HG02884 (cell line): ENCODE measurements at regions not wholly inside any gene's neighbourhood (a gene's known extent, or its start where the extent isn't known, plus 50 kb on each side); places are given as distances from the start of the nearest gene placed in this dataset.

Experiments
- ATAC-seq: cut with Tn5 transposase; IDR thresholded peaks from one replicate; pipeline ENCODE4 v1.9.1; 2021; ENCODE audit warnings: mild to moderate bottlenecking, moderate library complexity; ENCODE audit not compliant: unreplicated experiment

DNA sequence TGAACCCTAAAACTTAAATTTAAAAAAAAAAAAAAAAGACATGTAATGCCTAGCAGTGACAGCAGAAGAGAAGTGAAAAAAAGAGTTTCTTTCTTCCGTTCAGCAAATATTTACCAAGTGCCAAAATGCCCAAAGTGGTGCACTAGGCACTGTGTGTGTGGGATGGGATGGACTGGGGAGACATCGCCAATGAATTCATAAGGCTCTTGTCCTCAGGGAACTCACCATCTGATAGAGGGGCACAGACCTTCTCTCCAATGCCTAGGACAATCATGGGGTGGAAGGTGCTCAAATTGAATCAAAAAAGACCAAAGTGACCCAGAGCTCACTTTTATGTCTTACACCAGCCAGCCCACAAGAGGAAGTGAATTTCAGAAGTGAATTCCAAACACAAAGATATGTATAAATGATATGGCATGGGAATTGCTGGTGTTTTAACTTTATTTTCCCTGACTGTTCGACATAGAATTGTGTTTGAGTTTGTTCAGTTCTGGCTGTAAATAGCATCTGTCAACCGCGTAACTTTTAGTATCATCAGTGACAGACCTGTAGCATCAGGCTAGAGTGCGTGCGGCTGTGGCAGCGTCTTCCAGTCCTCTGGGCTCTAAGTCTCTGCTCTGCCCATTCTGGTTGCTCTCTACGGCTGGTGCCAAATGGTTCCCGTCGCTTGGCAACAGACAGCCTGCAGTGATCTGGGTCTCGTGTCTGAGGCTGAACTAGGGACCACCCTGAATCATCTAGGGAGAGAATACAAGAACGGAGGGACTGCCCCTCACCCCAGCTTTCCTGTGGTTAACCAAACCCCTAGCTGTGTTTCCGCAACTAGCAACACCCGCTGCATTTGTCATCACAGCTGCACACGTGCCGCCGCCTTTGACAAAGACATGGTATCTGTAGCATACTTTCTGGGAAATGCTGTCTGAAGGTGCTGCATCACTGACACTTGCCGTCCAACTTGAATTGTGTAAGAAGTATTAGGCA lies 154.0 kb upstream of the THBS1 start:
- ATAC-seq: peak; percentile 79

DNA sequence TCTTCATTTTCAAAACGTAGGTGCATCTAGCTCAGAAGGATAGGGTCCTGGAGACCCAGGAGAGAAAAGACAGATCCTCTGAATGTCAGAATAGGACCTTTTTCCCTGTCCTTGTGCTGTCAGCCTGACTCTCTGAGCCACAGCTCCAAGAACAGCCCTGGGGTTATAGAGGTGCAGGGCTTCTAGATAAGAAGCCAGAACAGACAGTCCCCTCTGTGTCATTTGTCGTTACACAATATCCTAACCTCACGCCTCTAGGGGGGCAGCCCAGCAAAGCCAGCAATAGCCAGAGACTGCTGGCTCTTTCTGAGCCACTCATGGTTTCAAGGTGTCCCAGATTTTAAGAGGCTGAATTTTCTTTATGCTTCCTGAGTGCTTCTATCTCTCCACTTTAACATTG lies 153.2 kb upstream of the THBS1 start:
- ATAC-seq: no peak

DNA sequence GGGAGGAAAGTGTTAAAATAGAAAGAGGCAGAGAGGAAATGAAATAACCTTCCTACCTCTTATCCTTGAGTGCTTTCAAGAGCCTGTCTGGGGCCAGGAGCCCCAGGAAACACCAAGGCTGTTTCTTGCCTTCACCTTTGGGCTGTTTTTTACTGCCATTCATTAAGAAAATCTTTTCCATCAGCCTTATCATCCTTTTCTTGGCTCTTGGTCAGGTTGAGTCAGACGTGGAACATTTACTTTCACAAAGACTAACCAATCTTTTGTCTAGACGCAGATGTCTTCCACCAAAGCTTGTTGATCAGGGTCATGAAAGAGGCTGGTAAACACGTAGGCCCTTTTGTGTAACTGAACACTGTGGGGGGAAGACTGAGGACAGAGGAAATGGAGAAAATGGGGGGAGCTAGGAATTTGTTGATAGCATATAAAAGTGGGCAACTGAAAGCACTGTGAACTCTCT lies 151.0 kb upstream of the THBS1 start:
- ATAC-seq: peak; percentile 36

DNA sequence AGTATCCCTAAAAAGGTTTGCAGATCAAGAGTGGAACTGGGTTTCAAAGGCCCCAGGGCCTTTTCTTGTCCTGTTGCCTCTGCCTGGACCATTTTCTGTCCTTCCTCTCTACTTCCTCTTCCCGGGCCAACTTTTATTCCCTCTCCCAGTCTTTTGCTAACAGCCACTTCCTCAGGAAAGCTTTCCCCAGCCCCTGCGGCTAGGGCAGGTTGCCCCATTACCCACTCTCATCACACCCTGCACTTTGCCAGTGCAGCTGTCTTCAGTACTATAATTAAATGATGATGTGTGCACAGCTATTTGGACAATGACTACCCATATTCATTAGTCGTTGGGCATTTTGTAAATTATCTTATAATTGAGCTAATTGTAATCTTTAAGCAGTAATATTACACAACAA lies 150.5 kb upstream of the THBS1 start:
- ATAC-seq: no peak

DNA sequence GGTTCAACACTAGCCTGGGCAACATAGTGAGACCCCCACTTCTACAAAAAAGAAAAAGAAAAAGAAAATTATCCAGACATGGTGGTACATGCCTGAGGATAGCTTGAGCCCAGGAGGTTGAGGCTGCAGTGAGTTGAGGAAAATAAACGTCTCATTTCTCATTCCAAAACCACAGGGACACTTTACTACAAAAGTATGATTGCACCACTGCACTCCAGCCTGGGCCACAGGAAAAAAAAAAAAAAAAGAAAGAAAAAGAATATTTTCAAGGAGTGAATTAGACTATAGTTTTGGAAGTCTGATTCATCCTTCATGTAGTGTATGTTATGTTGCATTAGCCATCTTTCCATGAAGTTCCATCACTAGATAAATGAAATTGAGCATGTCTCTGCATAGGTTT lies 149.5 kb upstream of the THBS1 start:
- ATAC-seq: no peak

DNA sequence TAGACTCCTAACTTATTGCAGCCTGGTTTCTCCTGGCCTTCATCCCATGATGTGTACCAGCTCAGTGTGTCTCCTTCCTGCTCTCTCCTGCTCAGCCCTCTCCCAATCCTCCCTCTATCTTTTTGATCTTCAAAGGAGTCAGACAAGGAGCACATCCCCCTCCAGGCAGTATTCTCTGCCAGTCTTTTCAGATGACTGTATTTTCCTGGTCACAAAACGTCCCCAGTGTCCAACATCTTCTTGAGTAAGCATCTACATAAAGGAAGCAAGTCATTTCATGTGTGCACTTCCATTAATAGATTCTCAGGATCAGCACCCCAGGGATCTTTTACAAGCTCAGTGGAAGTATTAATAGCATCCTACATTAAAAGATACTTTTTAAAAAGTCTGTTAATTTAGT lies 148.9 kb upstream of the THBS1 start:
- ATAC-seq: no peak

DNA sequence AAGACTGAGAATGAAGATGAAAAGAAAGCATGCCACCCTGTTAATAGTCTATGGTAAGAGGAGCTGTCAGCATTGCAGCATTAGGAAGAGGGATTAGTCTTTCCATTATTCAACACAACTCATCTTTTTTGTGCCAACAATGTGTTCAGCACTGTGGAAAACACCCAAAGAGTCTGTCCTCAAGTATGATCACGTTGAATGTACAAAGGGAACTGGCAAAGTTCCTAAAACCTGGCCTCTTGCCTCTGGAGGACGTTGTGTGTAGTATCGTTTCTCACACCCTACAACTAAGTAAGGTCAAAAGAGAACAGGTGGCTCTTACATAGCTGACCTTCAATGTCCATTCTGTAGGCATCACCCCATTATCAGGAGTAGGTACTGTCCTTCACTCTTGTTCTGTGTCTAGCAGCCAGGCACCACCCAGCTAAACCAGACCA lies 147.9 kb upstream of the THBS1 start:
- no peak for ATAC-seq

DNA sequence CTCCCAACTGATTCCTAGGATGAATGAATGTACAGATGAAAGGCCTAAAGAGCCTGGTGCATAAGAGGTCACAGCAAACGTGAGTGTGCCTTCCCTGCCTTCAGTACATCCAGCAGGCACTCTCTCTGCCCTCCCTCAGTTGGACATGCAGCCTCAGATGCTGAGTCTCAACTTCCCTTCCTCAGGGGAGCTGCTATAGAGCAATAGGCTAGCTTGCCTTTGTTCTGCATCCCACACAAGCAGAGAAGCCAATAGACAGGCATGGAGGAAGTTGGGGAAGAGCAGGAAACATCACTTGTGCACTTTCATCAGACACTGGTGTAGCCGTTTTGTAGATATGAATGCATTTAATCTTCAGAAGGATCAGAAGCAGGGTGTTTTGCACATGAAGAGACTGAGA lies 147.5 kb upstream of the THBS1 start:
- ATAC-seq: no peak

DNA sequence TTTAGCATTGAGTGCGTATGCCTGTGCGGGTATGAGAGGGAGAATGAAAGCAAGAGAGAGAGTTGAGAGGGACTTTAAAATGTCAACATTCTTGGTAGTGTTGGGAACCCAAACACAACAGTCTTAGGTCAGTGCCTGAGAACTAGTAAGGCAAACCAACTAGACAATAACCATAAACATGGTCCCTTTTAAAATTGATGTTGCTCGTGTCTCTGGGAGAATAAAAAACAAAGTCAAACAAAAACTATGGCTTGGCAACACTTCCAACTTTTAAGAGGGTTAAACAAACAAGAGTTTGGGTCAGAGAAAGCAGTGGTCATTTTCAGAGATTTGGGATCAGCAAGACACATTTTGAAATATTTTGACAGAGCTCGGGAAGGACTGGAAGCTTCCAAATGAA lies 146.7 kb upstream of the THBS1 start:
- no peak for ATAC-seq

DNA sequence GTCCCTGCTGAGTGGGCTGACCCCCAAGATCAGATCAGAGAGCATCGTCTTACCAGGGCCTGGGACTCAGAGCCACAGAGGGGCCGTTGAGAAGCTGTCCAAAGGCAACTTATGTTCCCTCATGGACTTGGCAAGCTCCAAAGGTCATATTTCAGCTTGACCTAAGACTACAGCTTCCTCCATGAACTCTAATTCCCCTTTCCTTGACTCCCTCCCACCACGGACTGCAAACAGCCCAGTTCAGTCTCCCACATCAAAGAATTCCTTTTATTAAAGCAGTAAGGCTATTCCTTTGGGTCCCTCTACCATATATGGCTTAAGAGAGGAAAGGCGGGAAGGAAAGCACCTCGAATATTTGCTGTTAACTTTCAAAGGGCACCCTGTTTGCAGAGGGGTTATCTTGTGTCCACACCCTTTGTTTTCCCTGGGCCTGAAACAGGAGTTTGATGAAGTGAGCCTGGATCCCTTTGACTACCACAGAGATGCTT lies 146.1 kb upstream of the THBS1 start:
- no peak for ATAC-seq

DNA sequence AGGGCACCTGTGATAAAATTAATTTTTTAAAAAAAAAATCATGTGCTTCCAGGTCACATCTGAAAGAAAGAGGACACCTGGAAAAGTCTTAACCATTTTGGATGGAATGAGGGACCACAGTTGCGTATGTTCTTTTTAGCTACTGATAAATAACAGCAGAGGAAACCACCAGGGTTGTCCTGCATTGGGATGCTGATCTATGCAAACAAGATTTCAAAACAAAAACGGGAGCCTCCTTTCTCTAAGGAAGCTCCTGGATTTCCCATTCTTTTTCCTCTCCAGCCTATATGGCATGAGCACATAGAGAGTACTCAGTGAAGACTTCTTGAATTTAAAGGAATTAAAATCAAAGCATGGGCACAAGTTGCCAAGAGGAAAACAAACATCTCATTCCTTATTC lies 145.6 kb upstream of the THBS1 start:
- no peak for ATAC-seq

DNA sequence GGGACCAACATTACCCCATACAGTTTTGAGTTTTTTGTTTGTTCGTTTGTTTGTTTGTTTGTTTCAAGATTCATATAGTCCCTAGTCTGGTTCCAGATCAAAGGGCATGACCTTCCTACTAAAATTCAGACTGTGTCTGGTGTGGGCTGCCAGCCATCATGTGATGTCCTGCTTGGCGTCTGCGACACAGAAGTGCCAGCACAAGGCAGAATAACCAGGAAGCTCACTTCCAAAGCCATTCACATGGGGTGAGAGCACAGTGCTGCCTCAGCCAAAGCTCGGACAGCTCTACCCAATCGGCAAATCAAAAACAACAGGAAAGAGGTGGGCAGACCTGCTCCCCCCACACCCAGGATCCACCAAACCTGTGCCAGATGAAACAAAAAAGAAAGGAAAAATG lies 142.6 kb upstream of the THBS1 start:
- no peak for ATAC-seq

DNA sequence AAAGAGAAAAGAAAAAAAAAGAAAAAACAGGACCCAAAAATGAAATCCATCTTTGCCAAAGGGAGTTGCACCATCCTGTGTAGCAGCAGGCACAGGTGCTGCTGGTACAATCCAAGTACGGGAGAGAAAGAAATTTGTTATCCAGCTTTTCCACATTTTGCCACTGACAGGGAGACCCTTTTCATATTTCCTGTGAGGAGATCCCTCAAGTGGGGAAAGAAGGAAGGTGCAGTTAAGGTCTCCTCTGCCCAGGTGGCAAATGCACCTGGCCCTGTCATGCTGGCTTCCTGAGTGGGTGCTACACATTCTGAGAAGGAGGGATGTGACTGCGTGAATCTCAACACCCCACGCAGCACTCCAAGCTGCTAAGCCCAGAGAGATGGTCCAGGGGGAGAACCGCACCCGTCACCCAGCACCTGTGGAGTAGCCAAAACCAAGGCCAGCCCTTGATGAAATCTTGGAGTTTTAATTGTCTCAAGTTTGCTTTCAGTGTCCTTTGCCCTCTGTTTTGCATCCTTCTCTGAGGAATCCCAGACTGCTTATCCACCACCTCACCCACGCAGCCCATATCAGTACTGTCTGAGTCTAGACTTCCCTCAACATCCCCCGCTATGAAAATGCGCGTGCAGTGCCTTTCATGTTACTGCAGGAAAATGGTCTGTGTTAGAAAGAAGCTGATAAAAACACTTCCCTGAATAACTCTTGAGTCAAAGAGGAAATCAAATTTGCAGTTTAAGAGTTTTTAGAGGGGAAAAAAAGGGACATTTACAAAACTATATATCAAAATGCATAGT lies 141.9 kb upstream of the THBS1 start:
- ATAC-seq: no peak

DNA sequence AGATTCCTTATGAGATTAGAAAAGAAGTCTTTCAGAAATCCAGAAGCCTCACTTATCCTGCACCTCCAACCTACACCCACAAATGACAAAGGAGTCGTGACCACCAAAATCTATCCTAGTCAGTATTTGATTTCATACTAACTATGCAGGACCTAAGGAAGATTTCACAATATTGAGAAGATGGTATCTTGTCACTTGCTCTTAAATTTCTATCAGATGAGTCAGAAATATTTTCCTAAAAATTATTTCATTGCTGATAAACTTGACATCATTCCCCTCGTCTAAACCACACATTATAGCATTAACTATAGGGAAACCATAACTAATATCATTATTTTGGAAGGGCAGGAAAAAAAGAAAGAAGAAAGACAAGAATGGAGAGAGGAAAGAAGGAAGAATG lies 138.0 kb upstream of the THBS1 start:
- ATAC-seq: no peak

DNA sequence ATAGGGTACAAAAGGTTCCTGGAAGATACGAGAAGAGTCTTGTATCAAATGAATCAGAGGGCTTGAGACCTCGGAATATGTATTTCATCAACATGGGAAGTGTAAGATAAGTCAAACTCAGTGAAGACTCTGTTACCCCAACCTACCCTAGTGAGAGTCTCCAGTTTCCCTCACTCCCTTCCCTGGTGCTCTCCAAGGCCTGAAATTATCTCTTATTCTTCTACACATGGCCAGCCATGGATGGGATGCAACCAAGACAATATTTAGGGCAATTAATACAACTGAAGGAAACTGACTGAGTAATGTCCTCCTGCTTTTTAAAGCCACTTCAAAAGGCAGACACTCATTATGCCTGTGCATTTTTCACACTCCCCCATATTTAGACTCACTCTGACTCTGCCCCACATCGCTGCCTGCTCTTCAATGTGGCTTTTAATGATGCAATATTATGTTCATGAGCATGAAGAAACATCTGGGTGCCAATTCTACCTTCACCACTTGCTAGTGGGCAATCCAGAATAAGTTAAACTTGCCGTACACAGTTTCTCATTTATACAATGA lies 137.1 kb upstream of the THBS1 start:
- no peak for ATAC-seq

DNA sequence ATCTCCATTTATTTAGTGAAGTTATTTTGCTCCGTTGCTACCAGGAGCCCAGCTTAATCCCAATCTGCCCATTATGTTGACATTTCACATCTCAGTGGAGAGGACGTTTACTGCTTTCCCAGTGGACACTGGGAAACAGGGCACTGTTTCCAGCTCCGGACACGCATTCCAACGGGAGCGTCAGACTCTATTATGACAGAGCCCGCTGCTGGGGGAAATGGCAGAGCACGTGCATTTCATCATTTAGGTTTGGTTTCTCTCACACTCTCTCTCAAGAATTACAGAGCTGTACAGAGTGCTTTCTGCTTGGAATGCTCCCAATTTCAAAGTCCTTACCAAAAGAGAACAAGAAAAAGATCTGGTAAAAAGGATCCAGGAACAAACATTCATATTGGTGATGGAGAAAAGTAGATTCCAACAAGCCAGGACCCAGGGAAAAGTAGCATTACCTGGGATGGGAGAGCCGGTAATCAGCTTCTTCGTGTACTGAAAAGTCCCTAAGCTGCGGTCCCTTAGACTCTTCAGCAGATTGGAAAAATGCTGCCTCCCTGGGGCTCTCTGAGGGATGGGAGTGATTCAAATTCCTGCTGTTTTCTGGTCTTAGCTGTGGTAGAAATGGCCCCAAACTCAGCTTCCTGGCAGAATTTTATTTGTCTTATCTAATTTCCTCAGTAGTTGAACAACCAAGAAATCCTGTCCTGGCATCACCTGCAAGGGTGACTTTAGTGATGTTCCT lies 136.0 kb upstream of the THBS1 start:
- no peak for ATAC-seq

DNA sequence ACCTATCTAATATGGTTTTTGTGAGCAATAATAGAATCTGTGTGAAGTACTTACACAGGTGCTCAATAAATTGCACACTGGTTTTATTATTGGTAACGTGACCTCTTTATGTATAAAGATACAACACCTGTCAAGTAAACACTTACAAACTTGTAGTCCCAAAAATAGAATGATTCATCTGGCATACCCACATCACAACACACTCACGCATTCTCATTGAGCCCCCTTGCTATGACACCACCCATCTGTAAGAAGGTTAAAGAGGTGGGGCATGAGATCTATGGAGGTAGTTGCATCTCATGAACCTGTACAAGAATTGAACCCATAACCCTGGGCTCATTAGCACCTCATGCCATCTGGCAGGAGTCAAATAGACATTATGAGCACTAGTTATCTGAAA lies 134.9 kb upstream of the THBS1 start:
- ATAC-seq: no peak

DNA sequence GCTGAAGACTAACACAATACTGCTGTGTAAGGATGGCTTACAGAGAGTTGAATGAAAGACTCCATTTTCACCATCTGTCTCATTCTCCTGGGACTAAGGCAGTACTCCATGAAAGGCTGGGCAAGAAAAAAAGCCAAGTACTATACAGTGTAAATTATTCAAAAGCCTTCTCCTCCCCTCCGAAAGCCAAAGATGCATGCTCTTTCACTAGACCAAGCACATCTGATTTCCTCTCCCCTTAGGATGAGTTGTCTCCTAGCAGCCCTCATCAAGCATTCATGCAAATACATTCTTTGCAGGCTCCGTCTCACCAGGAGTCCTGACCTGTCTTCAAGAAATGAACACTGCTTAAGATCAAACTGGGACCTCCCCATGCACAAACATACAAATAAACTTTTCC lies 133.5 kb upstream of the THBS1 start:
- ATAC-seq: no peak

DNA sequence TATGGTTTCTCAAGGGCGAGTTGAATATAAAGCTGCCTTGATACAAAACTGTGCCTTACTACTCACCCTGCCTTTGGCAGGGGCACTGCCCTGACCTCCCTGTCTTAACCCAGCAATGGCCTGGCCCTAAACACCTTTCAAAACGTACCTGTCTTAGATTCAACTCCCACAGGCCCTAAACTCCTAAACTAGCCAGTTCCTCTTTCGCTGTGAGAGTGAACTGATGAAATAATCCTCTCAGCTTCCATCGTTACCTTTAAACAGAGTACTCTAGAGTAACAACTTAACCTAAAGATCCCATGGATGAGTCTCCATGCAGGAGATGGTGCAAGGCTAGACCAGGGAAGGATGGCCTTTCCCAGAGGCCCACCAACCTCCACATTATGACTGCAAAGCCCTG lies 133.0 kb upstream of the THBS1 start:
- ATAC-seq: no peak

DNA sequence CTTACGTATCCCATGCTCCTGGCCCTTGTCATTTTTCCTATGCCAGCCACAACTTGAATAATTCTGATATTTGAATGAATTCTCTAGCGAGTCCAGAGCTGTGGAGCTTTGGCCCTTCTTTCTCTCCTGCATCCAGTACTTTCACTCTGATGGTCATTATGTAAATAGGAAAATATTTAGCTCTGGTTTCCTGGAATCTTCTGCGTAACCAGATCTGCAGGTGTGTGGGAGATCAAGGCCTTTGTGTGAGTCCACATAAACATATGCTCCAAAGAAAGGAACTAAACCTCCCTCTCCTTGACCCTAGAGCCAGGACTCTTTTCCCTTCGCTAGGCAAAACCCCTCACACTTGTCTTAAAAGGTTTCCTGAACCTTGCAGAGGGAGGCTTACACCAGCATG lies 132.5 kb upstream of the THBS1 start:
- ATAC-seq: no peak
